ENCODE measurements at regions not wholly inside any gene's neighbourhood (a gene's known extent, or its start where the extent isn't known, plus 50 kb on each side); places are given as distances from the start of the nearest gene placed in this dataset.

- Histone ChIP-seq H2AK9ac (replicated peaks; ENCODE audit: low read depth, low read length, poor library complexity) (no peak overlapping the region), H2BK5ac (ENCODE audit: low read depth, low read length, poor library complexity, severe bottlenecking) (no peak overlapping the region), H2AK5ac (ENCODE audit: low read depth, low read length) (no peak overlapping the region), H4K91ac (ENCODE audit: insufficient read depth, low read depth, low read length) (no peak overlapping the region), H3K79me1 (ENCODE audit: low read depth in 1 of 2, low read length in 2 of 2) (no peaks in the 10 kb centered on the region), H3K36me3 (ENCODE audit: control insufficient read depth, insufficient read depth, low read length) (no peaks in the 10 kb centered on the region), H2AFZ (replicated peaks; ENCODE audit: low read length, poor library complexity) (no peak overlapping the region), H3K56ac (ENCODE audit: extremely low read depth, insufficient read depth, low read length) (no peak overlapping the region), H3K27ac (ENCODE audit: insufficient read depth, low read length) (no peak overlapping the region), H3K4me1 (ENCODE audit: control insufficient read depth, insufficient read depth, low read length) (no peaks in the 10 kb centered on the region), H4K8ac (ENCODE audit: low read depth in 2 of 2, low read length in 2 of 2) (no peak overlapping the region), H3K4ac (ENCODE audit: low read depth, low read length) (no peak overlapping the region), H3K14ac (replicated peaks; ENCODE audit: low read depth, low read length) (no peak overlapping the region), H3K9me3 (ENCODE audit: control insufficient read depth, insufficient read depth, low read length) (peaks cover 14% of the 10 kb centered on the region), H2BK20ac (ENCODE audit: low read depth, low read length) (no peak overlapping the region), H2BK15ac (ENCODE audit: low read depth, low read length) (no peak overlapping the region), H3K4me2 (ENCODE audit: low read depth, low read length) (no peak overlapping the region), H3K4me3 (ENCODE audit: insufficient read depth, low read depth, low read length) (no peak overlapping the region), H4K5ac (ENCODE audit: low read depth, low read length) (no peak overlapping the region), H3K18ac (ENCODE audit: low read depth, low read length) (no peak overlapping the region), H4K20me1 (ENCODE audit: insufficient read depth, low read length) (no peaks in the 10 kb centered on the region), H3K23ac (ENCODE audit: low read depth, low read length) (no peak overlapping the region), H3K9ac (ENCODE audit: low read depth, low read length) (no peak overlapping the region), H3K9me1 (ENCODE audit: insufficient read depth, low read length) (no peaks in the 10 kb centered on the region), H2BK120ac (ENCODE audit: low read depth, low read length) (no peak overlapping the region), H3K27me3 (ENCODE audit: control insufficient read depth, insufficient read depth, low read length) (no peaks in the 10 kb centered on the region)
- WGBS, 2 experiments (ENCODE audit: extremely low coverage in 2 of 2, insufficient read length in 1 of 2) = no CpG with 5 or more reads among the region's 3 CpGs
- no peak for DNase-seq
- no TSS peak for BruUV-seq (replicated peaks)
- intact Hi-C loops (cut with micrococcal nuclease) (no loop called here), in situ Hi-C loops (cut with MboI; ENCODE audit: low sequenced_read_pairs) (no loop called here), dilution Hi-C loops (cut with HindIII; ENCODE audit: low sequenced_read_pairs, unreplicated experiment) (no loop called here)
- ATAC-seq (ENCODE audit: low read depth) = no peak
- POLR2A ChIA-PET (ENCODE audit: unreplicated experiment) = no interaction called here
- no peak for TF ChIP-seq CHD1 (IDR thresholded peaks at IDR 0.05; ENCODE audit: low read depth, low read length)
- CTCF ChIA-PET = no interaction called here
Measured at GRCh38 chr17:52378860-52379259, 220.3 kb upstream of the CA10 start.

Measured in IMR-90 (cell line).